HG03558 (cell line): ENCODE measurements at regions not wholly inside any gene's neighbourhood (a gene's known extent, or its start where the extent isn't known, plus 50 kb on each side); places are given as distances from the start of the nearest gene placed in this dataset.
"Not testable (repeated sequence)": the region's sequence is repeated elsewhere in the genome, so short reads cannot be mapped to it uniquely, and the experiment has no call there.

Experiments used
- ATAC-seq: cut with Tn5 transposase; IDR thresholded peaks from one replicate; pipeline ENCODE4 v1.9.1; 2021; ENCODE audit warnings: moderate number of reproducible peaks; ENCODE audit not compliant: unreplicated experiment; ENCODE audit errors: extremely low read depth

DNA sequence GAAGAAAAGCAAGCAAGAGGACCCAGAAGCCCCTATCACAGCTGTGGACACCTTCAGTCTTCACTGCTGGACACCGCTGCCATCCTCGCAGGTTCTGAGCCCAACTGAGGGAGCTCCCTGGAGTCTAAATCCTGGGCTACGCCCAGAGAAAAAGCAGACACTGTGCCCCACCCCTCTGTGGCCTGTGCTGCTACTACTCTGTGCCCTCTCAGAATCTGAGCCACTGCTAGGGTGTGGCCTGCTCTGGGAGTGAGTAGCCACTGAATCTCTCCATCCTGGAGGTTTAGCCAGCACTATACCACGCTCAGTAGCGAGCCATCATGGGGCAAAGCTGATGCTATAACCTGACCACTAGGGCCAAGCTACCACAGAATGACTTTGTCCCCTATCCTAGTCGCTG, 338.2 kb downstream of the NPR3 start:
- no peak for ATAC-seq

DNA sequence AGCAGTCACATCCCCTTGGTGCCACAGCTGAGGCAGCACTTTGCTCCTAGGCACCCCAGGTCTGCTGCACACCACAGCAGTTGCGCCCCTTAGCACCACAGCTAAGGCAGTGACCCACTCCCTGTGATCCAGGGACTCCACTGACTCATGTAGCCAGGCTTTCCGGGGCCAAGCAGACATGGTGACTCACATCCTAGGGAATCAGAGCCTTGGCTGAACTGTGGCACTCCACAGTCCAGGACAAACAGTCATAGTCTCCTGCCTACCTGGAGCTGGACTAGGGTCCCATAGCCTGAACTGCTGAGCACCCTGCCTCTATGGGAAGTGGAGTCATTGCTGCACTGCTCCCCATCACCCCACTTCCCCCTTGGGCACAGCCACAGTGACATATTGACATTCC, 338.7 kb downstream of the NPR3 start:
- ATAC-seq: no peak

DNA sequence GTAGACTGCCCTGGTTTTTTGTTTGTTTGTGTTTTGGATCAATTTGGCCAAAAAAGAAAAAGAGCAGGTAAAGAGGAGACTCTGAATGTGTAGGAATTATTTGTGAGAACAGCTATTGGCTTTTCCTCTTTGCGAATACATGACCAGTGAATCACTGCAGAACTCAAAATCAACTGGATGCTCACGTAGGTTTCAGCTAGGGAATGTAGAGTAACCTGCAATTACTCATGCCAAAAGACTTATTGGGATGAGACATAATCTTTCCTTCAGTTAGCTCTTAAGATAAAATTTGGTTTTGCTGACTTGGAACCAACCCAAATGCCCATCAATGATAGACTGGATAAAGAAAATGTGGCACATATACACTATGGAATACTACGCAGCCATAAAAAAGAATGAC, 348.0 kb downstream of the NPR3 start:
- no peak for ATAC-seq

DNA sequence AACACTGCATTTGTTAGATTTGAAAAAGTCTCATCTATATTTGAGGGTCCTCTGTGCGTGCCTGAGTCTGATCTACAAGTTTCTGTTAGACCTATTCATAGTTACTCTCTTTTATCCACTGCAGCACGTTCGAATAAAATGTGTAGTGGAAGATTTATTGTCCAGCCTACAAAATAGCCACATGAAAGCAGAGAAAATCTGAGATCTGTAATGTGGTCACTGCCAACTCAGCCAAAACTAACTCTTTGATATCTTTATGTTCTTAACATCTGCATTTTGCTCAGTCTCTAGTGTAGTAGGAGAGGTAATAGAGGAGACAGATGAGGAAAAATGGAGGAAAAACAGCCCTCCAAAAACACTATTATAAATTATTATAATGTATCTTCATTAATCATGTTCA, 354.0 kb downstream of the NPR3 start:
- no peak for ATAC-seq

DNA sequence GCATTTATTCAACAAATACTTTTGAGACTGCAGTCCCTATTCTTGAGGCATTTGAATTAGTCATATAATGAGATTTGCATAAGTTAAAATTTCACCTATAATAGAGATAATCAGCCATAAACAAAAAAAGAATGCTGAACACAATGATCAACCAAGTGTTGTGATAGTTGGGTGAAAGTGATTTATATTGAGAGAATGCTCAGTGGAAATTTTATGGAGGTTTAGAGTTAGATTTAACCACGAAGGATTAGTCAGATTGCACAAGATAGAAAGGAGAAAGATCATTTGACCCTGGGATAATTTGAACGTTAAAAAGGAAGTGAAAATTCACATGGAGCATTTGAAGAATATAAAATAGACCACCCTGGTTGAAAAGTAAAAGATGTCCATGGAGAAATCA, 356.2 kb downstream of the NPR3 start:
- no peak for ATAC-seq

DNA sequence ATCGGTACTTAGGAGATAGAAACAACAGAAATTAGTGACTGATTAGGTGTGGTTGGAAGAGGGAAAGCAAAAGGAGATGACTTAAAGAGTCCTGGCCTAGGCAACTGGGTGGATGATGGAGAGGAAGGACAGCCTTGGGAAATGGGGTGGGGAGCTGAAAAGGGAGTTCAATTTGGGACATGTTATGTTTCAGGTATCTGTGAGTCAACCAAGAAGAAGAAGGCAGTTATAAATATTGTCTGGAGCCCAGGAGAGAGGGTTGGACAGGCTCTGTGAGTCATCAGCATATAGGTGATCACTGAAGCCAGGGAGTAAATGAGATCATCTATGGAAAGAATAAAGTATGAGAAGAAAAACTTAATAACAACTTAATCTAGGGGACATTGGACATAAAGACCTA, 357.7 kb downstream of the NPR3 start:
- no peak for ATAC-seq

DNA sequence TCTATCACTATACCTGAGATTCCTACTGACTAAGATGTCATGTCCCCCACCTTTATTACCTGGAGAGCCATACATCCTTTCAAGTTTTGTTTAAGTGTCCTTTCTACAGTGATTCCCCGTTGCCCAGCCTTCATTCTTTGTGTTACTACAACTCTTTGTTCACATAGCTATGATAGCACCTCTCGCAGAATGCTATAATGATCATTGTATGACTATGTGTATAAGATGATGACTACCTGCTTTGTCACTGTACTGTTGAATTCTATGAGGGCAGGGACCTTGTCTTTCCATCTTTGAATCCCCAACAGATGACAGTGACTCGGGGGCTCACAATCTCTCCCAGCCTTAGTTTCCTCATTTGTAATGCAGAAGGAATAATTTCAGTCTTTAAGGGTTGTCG, 361.2 kb downstream of the NPR3 start:
- ATAC-seq: no peak

DNA sequence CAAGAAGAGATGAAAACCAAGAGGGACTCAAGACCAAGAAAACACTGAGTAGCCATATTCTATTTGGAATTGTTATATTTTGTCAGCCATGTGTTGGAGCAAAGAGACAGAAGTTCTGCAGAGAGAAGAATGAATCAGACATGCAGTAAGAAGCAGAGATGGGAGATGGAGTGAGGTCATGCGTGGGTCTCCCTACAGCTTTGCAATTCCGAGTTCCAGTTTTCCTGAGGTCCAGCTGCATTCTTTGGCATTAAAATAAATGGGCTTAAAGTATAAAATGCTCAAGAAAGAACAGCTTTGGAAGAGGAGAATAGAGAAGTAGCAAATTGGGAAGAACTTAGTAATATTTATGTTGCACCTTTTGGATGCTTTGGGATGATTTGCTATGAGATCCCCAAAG, 361.6 kb downstream of the NPR3 start:
- ATAC-seq: no peak

DNA sequence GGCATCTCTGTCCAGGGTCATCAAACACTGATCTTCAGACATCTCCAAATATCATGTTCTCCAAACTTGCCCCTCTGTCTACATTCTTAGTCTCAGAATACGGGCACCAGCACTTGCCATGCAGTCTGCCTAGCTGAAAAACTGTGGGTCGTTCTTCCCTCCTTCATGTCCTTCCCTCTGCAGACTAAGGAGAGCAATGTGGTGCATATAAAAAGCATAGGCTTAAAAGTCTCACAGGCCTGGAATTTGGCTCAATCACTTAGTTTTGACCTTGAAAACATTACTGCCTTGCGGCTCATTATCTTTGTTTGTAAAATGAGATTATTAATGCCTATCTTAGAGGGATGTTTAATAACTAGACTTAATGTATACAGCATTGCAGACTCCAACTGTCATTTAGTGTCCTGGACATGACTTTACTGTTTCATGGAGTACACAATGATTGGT, 362.8 kb downstream of the NPR3 start:
- no peak for ATAC-seq

DNA sequence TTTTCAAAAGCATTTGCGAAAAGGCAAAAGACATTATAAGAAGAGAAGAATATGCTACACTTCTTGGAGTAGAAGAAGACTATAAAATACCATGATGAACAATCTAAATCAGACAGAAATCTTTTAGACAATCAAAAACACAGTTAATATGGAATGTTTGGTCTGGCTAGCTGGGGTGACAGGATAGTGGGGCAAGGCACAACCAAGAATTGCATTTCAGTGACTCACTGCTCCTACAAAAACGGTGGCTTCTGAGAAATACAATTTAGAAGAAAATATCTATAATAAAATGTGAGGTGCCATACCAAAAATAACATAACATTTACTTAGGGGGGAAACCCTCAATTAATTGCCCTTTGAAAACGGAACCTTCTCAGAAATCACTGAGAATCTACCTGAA, 363.4 kb downstream of the NPR3 start:
- no peak for ATAC-seq

DNA sequence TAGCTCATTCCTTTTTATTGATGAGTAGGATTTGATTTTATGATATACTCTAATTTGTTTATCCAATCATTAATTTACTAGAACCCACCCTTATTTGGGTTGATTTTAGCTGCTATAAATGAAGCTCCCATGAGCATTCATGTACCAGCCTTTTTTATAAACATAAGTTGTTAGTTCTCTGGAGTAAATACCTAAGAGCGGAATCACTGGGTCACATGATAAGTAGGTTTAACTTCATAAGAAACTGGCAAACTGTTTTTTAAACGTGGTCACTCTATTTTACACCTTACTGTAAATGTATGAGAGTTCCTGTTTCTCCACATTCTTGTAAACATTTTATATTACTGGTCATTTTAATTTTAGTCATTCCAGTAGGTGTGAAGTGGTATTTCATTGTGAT, 364.6 kb downstream of the NPR3 start:
- ATAC-seq: no peak

DNA sequence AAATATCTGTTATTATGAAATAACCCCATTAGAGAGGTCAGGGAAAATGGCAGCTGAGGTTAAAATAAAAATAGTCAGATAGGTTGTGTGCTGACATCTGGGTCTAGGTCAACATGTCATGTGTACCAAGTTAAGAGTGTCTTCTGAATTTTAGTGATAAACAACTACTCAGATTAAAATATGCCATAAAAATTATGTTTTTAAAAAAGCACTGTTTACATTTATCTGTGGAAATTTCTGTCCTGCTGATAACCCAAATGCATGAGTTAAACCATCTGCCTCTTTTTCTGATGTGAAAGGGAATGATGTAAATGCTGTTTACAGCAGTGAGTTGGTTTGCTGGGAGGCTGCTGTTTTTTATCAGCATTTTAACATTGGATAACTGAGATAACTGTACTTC, 361.2 kb upstream of the TARS1 start:
- no peak for ATAC-seq

DNA sequence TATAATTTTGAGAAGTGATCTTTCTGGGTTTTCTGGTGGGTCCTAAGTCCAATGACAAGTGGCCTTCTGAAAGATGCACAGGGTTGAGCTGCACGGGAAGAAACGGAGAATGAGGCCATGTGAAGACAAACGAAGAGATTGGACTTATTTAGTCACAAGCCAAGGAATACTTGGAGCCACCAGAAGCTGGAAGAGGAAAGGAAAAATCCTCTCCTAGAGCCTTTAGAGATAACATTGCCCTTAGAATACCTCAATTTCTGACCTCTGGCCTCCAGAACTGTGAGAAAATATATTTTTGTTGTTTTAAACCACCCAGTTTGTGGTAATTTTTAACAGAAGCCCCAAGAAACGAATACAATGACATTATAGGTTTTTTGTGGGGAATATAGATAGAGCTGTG, 360.5 kb upstream of the TARS1 start:
- ATAC-seq: no peak

DNA sequence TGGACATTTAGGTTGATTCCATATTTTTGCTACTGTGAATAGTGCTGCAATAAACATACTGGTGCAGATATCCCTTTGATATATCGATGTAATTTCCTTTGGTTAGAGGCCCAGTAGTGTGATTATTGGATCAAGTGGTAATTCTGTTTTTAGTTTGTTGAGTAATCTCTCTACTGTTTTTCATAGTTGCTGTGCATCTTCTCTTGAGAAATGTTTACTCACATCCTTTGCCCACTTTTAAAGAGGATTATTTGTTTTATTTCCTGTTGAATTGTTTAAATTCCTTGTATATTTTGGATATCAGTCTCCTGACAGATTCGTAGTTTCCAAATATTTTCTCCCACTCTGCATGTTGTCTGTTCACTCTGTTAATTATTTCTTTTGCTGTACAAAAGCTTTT, 352.6 kb upstream of the TARS1 start:
- no peak for ATAC-seq

DNA sequence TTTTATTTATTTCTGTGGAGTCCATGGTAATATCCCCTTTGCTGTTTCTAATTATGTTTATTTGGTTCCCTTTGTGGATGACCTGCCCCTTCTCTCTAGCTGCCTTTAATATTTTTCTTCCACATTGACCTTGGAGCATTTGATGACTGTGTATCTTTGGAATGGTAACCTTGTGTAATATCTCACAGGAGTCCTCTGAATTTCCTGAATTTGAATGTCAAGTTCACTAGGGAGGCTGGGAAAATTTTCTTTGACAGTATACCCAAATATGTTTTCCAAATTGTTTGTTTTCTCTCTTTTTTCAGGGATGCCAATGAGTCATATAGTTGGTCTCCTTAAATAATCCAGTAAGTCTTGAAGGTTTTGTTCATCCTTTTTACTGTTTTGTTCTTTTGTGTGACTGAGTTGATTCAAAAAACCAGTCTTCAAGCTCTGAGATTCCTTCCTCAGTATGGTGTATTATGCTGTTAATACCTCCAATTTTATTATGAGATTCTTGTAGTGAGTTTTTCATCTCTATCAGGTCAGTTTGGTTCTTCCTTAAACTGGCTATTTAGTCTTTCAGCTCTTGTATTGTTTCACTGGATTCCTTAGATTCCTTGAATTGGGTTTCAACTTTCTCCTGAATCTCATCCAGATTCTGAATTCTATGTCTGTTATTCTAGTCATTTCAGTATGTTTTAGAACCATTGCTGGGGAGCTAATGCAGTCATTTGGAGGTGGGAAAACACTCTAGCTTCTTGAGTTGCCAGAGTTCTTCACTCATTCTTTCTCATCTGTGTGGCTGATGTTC, 349.0 kb upstream of the TARS1 start:
- ATAC-seq: no peak

DNA sequence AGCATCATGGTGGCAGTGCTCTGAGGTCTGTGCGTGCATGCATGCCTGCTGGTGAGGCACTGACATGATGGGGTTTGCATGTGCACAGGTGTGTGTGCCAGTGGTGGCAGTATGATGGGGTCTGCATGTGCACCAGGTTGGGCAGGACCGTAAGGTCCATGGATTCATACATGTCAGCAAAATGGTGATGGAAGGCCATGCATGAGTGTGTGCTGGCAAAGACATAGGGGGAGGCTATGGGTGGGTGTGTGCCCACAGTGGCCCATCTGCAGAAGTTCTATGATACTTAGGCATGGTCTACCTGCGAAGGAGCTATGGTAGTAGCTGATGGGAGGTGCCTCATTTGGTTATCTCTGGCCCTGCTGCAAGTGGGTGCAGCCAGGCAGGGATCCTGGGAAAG, 348.0 kb upstream of the TARS1 start:
- no peak for ATAC-seq

DNA sequence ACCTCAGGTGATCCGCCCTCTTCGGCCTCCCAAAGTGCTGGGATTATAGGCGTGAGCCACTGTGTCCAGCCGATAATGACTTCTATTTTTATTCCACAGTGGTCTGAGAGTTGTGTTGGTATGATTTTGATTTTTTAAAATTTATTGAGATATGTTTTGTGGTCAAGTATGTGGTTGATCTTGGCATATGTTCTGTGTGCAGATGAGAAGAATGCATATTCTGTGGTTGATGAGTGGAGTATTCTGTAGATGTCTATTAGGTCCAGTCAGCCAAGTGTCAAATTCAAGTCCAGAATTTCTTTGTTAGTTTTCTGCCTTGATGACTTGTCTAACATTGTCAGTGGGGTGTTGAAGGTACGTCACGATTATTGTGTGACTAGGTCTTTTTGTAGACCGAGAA, 338.2 kb upstream of the TARS1 start:
- no peak for ATAC-seq

DNA sequence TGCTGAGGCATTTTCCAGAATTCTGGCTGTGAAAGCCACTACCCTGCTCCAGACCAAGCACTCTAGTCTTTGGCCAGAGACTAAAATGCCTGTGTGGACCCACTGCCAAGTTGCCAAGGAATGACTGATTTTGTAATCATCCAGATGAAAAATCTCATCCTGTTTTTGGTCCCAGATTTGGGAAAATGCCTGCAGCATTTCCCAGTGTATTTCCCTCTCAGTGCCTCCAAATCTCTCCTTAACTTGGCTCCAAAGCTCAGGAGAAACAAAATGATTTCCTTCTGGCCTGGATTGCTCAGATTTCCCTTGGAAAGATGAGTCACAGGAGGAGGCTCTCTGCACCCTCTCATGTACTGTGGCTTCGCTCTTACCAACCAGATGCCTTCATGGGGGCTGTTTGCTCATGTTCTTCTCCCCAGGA, 335.2 kb upstream of the TARS1 start:
- no peak for ATAC-seq

DNA sequence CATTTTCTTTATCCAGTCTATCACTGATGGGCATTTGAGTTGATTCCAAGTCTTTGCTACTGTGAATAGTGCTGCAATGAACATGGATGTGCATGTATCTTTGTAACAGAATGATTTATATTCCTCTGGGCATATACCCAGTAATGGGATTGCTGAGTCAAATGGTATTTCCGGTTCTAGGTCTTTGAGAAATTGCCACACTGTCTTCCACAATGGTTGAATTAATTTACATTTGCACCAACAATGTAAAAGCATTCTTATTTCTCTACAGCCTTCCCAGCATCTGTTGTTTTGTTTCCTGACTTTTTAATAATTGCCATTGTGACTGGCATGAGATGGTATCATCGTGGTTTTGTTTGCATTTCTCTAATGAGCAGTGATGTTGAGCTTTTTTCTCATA, 330.3 kb upstream of the TARS1 start:
- not testable (repeated sequence) for ATAC-seq

DNA sequence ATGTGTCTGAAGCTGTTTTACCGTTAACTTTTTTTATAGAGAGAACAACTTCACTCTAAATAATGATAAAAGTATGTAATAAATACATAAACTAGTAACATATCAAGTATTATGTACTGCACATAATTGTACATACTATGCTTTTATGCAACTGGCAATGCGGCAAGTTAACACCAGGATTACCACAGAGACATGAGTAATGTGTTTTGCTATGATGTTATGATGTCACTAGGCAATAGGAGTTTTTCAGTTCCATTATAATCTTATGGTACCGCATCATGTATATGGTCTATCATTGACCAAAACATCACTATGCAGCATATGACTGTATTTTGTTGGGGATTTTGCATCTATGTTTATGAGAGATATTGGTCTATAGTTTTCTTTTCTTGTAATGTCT, 326.4 kb upstream of the TARS1 start:
- ATAC-seq: no peak

DNA sequence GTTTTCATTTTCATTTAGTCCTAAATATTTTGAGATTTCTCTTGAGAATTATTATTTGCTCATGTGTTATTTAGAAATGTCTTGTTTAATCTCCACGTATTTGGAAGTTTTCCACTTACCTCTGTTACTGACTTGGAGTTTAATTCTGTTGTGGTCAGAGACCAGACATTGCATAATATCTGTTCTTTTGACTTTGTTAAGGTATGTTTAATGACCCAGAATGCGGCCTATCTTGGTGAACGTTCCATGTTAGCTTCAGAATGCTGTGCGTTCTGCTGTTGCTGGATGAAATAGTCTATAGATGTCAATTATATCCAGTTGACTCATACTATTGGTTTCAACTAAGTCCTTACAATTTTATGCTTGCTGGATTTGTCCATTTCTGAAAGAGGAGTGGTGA, 325.3 kb upstream of the TARS1 start:
- no peak for ATAC-seq

DNA sequence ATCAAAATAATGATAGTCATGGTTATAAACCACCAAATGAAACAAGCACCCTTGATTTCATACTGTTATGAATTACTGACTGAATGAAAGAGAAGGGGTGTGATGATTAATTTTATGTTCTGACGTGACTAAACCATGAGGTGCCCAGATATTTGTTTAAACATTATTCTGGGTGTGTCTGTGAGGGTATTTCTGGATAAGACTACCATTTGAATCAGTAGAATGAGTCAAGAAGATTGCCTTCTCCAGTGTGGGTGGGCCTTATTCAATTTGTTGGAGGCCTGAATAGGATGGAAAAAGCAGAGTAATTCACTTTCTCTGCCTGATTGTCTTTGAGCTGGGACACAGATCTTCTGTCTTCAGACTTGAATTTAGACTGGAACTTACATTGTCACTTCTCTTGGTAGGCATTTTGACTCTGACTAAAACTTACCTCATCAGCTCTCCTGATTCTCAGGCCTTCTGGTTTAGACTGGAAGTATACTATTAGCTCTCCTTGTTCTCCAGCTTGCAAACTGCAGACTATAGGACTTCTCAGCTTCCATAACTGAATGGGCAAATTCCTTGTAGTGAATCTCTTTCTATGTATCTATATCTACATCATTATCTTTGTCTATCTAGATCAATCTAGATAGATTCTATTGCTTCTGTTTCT, 321.9 kb upstream of the TARS1 start:
- ATAC-seq: no peak
